ENCODE measurements at regions not wholly inside any gene's neighbourhood (a gene's known extent, or its start where the extent isn't known, plus 50 kb on each side); places are given as distances from the start of the nearest gene placed in this dataset.

GRCh38 chr10:44173608-44173894 lies 211.3 kb downstream of the CXCL12 start:
- H3K4me3 Mint-ChIP-seq (ENCODE audit: unreplicated experiment), result no peak overlapping the region
- no peaks in the 10 kb centered on the region for H3K36me3 Mint-ChIP-seq (ENCODE audit: unreplicated experiment)
- peak overlapping the region; percentile 3 for H3K27ac Mint-ChIP-seq (ENCODE audit: unreplicated experiment)
- DNase-seq (ENCODE audit: extremely low spot score, unreplicated experiment), result no peak
- H3K4me1 Mint-ChIP-seq (ENCODE audit: unreplicated experiment), result peaks cover 36% of the 10 kb centered on the region
- H3K27me3 Mint-ChIP-seq (ENCODE audit: unreplicated experiment), result peaks cover 37% of the 10 kb centered on the region
- TF ChIP-seq CTCF (IDR thresholded peaks at IDR 0.05), result no peak
- no peaks in the 10 kb centered on the region for H3K9me3 Mint-ChIP-seq (ENCODE audit: unreplicated experiment)

- peak overlapping the region; percentile 3 for H3K27ac Mint-ChIP-seq (ENCODE audit: unreplicated experiment)
- DNase-seq (ENCODE audit: extremely low spot score, unreplicated experiment), result no peak
- H3K36me3 Mint-ChIP-seq (ENCODE audit: unreplicated experiment), result no peaks in the 10 kb centered on the region
- no peak for TF ChIP-seq CTCF (IDR thresholded peaks at IDR 0.05)
- H3K4me3 Mint-ChIP-seq (ENCODE audit: unreplicated experiment), result no peak overlapping the region
- H3K9me3 Mint-ChIP-seq (ENCODE audit: unreplicated experiment), result no peaks in the 10 kb centered on the region
- H3K27me3 Mint-ChIP-seq (ENCODE audit: unreplicated experiment), result peaks cover 42% of the 10 kb centered on the region
- H3K4me1 Mint-ChIP-seq (ENCODE audit: unreplicated experiment), result peaks cover 35% of the 10 kb centered on the region
Observed at GRCh38 chr10:44172883-44173607, 211.9 kb downstream of the CXCL12 start.

- H3K4me3 Mint-ChIP-seq (ENCODE audit: unreplicated experiment), result no peak overlapping the region
- no peak overlapping the region for H3K27ac Mint-ChIP-seq (ENCODE audit: unreplicated experiment)
Observed at GRCh38 chr10:44171765-44172164, 213.1 kb downstream of the CXCL12 start.

GRCh38 chr10:44168478-44168877 lies 216.4 kb downstream of the CXCL12 start:
- no peak for TF ChIP-seq CTCF (IDR thresholded peaks at IDR 0.05)
- Mint-ChIP-seq H3K4me1 (ENCODE audit: unreplicated experiment) (peaks cover 14% of the 10 kb centered on the region), H3K36me3 (ENCODE audit: unreplicated experiment) (no peaks in the 10 kb centered on the region), H3K27ac (ENCODE audit: unreplicated experiment) (no peak overlapping the region), H3K9me3 (ENCODE audit: unreplicated experiment) (no peaks in the 10 kb centered on the region), H3K27me3 (ENCODE audit: unreplicated experiment) (peaks cover 50% of the 10 kb centered on the region), H3K4me3 (ENCODE audit: unreplicated experiment) (no peak overlapping the region)
- DNase-seq (ENCODE audit: extremely low spot score, unreplicated experiment), result no peak

More at GRCh38 chr10:44171765-44172164, 213.1 kb downstream of the CXCL12 start:
- no peak for DNase-seq (ENCODE audit: extremely low spot score, unreplicated experiment)
- no peak for TF ChIP-seq CTCF (IDR thresholded peaks at IDR 0.05)
- Mint-ChIP-seq H3K9me3 (ENCODE audit: unreplicated experiment) (no peaks in the 10 kb centered on the region), H3K36me3 (ENCODE audit: unreplicated experiment) (no peaks in the 10 kb centered on the region), H3K4me1 (ENCODE audit: unreplicated experiment) (peaks cover 31% of the 10 kb centered on the region), H3K27me3 (ENCODE audit: unreplicated experiment) (peaks cover 46% of the 10 kb centered on the region)

- Mint-ChIP-seq H3K4me3 (ENCODE audit: unreplicated experiment) (no peak overlapping the region), H3K36me3 (ENCODE audit: unreplicated experiment) (no peaks in the 10 kb centered on the region)
- TF ChIP-seq CTCF (IDR thresholded peaks at IDR 0.05), result no peak
Observed at GRCh38 chr10:44167752-44168151, 217.1 kb downstream of the CXCL12 start.

More at GRCh38 chr10:44167752-44168151, 217.1 kb downstream of the CXCL12 start:
- no peak overlapping the region for H3K27ac Mint-ChIP-seq (ENCODE audit: unreplicated experiment)
- H3K9me3 Mint-ChIP-seq (ENCODE audit: unreplicated experiment), result no peaks in the 10 kb centered on the region
- H3K4me1 Mint-ChIP-seq (ENCODE audit: unreplicated experiment), result peaks cover 7% of the 10 kb centered on the region
- H3K27me3 Mint-ChIP-seq (ENCODE audit: unreplicated experiment), result peaks cover 56% of the 10 kb centered on the region
- no peak for DNase-seq (ENCODE audit: extremely low spot score, unreplicated experiment)

Measured in osteocyte (in vitro differentiated cells).